H1 (cell line): ENCODE measurements at regions not wholly inside any gene's neighbourhood (a gene's known extent, or its start where the extent isn't known, plus 50 kb on each side); places are given as distances from the start of the nearest gene placed in this dataset.

Experiments used
- GABPA ChIP-seq: IDR thresholded peaks from 2 replicates; pipeline ENCODE4 v1.6.1; 2011; ENCODE audit warnings: mild to moderate bottlenecking, low read length, moderate library complexity, borderline replicate concordance; ENCODE audit not compliant: insufficient read depth
- SIX5 ChIP-seq: IDR thresholded peaks from 2 replicates; pipeline ENCODE4 v1.6.1; 2011; ENCODE audit warnings: mild to moderate bottlenecking, low read depth, low read length
- TCF12 ChIP-seq: IDR thresholded peaks from 2 replicates; pipeline ENCODE4 v1.6.1; 2011; ENCODE audit warnings: low read depth, mild to moderate bottlenecking, low read length

DNA sequence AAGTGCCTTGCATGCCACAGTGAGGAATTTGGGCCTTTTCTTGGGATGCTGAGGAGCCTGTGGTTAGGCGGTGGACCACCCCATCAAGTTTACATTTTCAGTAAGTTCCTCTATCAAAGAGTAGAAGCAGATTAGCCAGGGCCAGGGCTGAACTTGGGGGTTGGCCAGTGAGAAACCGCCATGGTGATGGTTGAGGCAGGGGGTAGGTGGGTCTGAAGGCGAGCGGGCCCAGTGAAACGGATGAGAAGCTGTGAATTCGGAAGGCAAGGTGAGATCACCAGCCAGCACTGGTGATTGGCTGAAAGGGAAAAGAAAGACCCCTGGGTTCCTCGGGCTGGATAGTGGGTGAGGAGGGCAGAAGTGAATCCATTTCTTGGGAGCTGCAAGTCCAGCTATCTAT lies 311.4 kb downstream of the CBLN1 start (continued):
- TF ChIP-seq TCF12, result no peak
- TF ChIP-seq SIX5, result no peak
- TF ChIP-seq GABPA, result no peak
